Activated naive CD8-positive, alpha-beta T cell (primary cell): ENCODE measurements at regions not wholly inside any gene's neighbourhood (a gene's known extent, or its start where the extent isn't known, plus 50 kb on each side); places are given as distances from the start of the nearest gene placed in this dataset.
"Not testable (repeated sequence)": the region's sequence is repeated elsewhere in the genome, so short reads cannot be mapped to it uniquely, and the experiment has no call there.

ENCODE experiments used
- H3K27ac Mint-ChIP-seq: one replicate; pipeline ENCODE4 v1.8.0; 2021; ENCODE audit warnings: mixed read lengths
- H3K27me3 Mint-ChIP-seq: one replicate; pipeline ENCODE4 v1.8.0; 2021; ENCODE audit warnings: mixed read lengths
- H3K36me3 Mint-ChIP-seq: one replicate; pipeline ENCODE4 v1.8.0; 2021; ENCODE audit warnings: mixed read lengths
- H3K4me1 Mint-ChIP-seq: one replicate; pipeline ENCODE4 v1.8.0; 2021; ENCODE audit warnings: low read depth, mixed read lengths
- H3K4me3 Mint-ChIP-seq: one replicate; pipeline ENCODE4 v1.8.0; 2021; ENCODE audit warnings: mild to moderate bottlenecking, mixed read lengths
- H3K9me3 Mint-ChIP-seq: one replicate; pipeline ENCODE4 v1.8.0; 2021; ENCODE audit warnings: low read depth, mixed read lengths

DNA sequence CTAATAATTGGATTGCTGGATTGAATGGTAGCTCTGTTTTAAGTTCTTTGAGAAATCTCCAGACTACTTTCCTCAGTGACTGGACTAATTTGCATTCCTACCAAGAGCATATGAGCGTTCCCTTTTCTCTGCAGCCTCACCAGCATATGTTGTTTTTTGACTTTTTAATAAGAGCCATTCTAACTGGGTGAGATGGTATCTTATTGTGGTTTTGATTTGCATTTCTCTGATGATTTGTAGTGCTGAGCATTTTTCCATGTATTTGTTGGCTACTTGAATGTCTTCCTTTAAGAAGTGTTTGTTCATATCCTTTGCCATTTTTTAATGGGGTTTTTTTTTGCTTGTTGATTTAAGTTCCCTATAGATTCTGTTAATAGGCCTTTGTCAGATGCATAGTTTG, 94.7 kb upstream of the AHI1 start:
- H3K27ac Mint-ChIP-seq, result no peak overlapping the region
- H3K36me3 Mint-ChIP-seq, result peaks cover 4% of the 10 kb centered on the region
- H3K4me3 Mint-ChIP-seq, result no peak overlapping the region
- H3K27me3 Mint-ChIP-seq, result no peaks in the 10 kb centered on the region
- H3K4me1 Mint-ChIP-seq, result no peaks in the 10 kb centered on the region
- H3K9me3 Mint-ChIP-seq, result peaks cover 4% of the 10 kb centered on the region

DNA sequence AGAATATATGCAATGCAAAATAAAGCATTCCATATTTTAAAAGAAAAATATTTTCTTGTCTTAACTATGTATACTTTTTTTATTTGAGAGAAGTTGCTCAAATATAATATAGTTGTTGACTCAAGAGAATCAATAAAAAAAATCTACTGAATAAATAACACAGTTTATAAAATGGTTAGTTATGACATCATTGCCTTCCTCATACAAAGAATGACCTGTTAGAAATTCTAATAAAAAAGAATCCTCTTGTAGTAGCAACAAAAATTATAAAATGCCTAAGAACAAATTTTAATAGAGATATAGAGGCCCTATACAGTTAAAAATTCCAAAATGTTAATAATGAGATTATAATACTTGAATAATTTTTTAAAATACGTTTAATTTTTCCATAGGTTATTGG, 96.5 kb upstream of the AHI1 start:
- no peaks in the 10 kb centered on the region for H3K27me3 Mint-ChIP-seq
- H3K36me3 Mint-ChIP-seq, result peaks cover 2% of the 10 kb centered on the region
- no peak overlapping the region for H3K4me3 Mint-ChIP-seq
- no peaks in the 10 kb centered on the region for H3K4me1 Mint-ChIP-seq
- H3K27ac Mint-ChIP-seq, result no peak overlapping the region
- H3K9me3 Mint-ChIP-seq, result peaks cover 18% of the 10 kb centered on the region

DNA sequence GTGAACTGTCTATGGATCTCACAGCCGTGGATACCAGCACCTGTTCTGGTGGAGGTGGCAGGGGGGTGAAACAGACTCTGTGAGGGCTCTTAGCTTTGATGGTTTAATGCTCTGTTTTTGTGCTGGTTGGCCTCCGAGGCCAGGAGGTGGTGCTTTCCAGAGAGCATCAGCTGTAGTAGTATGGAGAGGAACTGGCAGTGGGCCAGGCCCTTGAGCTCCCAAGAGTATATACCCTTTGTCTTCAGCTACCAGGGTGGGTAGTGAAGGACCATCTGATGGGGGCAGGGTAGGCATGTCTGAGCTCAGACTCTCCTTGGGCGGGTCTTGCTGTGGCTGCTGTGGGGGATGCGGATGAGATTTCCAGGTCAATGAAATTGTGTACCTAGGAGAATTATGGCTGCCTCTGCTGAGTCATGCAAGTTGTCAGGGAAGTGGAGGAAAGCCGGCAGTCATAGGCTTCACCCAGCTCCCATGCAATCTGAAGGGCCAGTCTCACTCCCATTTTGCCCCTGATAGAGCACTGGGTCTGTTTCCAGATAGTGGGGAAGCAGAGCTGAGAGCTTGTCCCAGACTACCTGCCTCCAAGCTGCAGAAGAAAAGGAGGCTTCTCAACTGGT, 102.7 kb upstream of the AHI1 start:
- no peaks in the 10 kb centered on the region for H3K27me3 Mint-ChIP-seq
- no peak overlapping the region for H3K27ac Mint-ChIP-seq
- peaks cover 23% of the 10 kb centered on the region for H3K9me3 Mint-ChIP-seq
- no peaks in the 10 kb centered on the region for H3K4me1 Mint-ChIP-seq
- H3K36me3 Mint-ChIP-seq, result peaks cover 2% of the 10 kb centered on the region
- H3K4me3 Mint-ChIP-seq, result no peak overlapping the region

DNA sequence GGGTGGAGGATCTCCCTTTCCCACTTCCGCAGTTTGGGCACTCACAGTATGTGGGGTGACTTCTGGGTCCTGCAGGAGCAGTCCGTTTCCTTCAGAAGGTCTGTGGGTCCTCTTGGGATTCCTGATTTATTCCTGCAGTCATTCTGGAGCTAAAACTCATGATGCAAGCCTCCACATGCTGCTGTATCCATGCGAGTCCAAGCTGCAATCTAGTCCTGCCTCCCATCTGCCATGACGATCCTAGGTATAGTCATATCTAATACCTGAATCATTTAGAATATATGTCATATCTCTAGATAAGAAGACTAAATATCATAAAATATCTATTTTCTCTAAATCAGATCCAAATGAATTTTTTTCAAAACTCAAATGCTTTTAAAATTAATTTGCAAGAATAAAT, 103.4 kb upstream of the AHI1 start:
- H3K27me3 Mint-ChIP-seq, result no peaks in the 10 kb centered on the region
- H3K36me3 Mint-ChIP-seq, result peaks cover 2% of the 10 kb centered on the region
- peaks cover 23% of the 10 kb centered on the region for H3K9me3 Mint-ChIP-seq
- H3K4me3 Mint-ChIP-seq, result no peak overlapping the region
- peaks cover 3% of the 10 kb centered on the region for H3K4me1 Mint-ChIP-seq
- H3K27ac Mint-ChIP-seq, result no peak overlapping the region

DNA sequence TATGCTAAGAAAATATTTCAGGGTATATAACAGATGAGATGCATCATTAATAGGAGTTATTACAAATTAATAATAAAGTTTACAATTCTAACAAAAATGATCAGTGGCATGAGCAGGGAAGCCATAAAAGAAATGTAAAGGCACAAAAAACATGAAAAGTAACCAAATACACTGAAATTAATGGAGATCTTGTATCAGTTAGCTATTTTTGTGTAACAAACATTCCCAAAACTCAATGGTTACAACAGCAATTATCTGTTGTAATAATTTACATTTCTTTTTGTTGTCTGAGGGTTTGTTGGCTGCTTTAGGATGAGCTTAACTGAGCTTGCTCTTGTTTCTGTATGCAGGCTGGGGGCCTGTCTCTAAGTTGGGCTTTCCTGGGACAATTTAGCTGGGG, 104.3 kb upstream of the AHI1 start:
- Mint-ChIP-seq H3K9me3 (peaks cover 23% of the 10 kb centered on the region), H3K4me1 (peaks cover 6% of the 10 kb centered on the region), H3K27ac (no peak overlapping the region), H3K36me3 (peaks cover 2% of the 10 kb centered on the region), H3K27me3 (no peaks in the 10 kb centered on the region), H3K4me3 (no peak overlapping the region)

DNA sequence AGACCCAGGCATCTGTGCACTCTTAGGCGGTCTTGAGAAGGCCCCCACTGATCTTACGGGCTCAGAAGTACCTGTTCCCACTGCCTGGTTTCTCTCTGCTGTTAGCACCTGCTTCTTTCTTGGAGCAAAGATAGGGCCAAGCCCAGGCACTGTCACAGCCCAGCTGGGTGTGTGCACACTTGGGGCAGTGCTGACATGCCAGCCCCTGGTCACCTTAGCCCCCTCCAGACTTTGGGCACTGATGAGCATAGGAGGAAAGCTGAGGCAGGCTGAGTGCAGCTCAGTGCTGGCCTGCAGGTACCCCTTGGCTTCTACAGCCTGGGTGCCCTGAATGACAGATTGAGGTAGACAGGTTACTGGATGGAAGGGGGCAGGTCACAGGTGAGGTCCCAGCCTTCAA, 105.7 kb upstream of the AHI1 start:
- H3K4me3 Mint-ChIP-seq, result no peak overlapping the region
- peaks cover 6% of the 10 kb centered on the region for H3K4me1 Mint-ChIP-seq
- peaks cover 16% of the 10 kb centered on the region for H3K9me3 Mint-ChIP-seq
- no peaks in the 10 kb centered on the region for H3K27me3 Mint-ChIP-seq
- H3K27ac Mint-ChIP-seq, result no peak overlapping the region
- peaks cover 2% of the 10 kb centered on the region for H3K36me3 Mint-ChIP-seq

DNA sequence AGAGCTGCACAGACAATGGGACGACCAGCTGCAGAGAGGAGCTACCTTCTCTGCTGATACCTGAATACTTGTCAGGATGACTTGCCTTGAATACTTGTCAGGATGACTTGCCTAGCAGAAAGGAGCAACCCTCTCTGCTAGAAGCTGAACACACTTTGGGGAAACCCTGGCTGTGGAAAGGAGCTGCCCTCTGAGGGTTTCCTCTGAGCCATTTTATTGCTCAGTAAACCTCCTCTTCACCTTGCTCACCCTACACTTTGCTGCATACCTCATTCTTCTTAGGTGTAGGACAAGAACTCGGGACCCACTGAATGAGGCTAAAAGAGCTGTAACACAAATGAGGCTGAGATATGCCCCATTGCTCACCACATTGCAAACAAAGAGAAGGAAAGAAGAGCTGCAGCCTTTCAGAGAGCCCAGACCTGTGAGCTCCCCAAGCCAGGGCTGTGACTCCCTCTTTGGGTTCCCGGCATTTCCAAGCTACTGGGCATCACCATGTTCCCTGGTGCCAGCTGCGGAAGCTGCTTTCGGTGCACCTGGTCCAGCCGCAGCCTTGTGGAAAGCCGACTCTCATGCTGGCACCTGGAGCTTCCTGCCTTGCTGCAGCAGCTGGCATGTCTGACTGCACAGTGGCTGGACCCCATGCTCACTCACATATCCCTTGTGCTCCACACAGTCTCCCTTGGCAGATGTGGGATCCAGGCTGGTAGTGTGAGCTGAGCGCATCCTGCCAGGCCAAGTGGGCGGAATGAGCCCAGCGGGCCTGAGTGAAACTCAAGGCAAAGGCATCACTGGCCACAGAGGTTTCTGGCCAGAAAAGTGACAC, 106.7 kb upstream of the AHI1 start:
- Mint-ChIP-seq H3K4me3 (no peak overlapping the region), H3K9me3 (peaks cover 8% of the 10 kb centered on the region), H3K4me1 (peaks cover 6% of the 10 kb centered on the region), H3K36me3 (peaks cover 2% of the 10 kb centered on the region), H3K27me3 (no peaks in the 10 kb centered on the region), H3K27ac (no peak overlapping the region)

DNA sequence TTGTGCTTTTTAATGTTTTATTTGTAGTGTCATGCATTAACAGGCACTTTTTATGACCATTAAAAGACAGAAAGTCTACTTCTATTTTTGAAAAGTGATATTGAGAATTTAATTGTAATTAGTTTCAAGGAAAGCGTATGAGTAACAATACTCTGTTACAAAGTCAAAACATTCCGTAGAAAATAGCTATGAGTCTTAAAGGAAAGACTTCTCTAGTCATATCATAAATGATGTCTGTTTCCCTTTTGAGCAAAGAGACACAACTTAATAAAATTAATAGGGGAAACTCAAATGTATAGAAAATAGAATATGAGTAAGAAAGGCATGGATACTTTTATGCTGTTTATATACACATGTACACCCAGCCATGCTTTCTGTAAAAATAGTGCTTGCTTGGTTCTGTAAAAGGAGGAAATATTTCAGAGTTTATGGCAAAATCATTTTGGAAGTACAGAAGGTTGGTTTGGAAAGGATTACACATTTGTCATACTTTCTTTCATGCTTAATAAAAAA, 107.8 kb upstream of the AHI1 start:
- no peak overlapping the region for H3K4me3 Mint-ChIP-seq
- H3K9me3 Mint-ChIP-seq, result peaks cover 4% of the 10 kb centered on the region
- H3K27ac Mint-ChIP-seq, result peak overlapping the region; percentile 86
- no peaks in the 10 kb centered on the region for H3K36me3 Mint-ChIP-seq
- H3K27me3 Mint-ChIP-seq, result no peaks in the 10 kb centered on the region
- peaks cover 6% of the 10 kb centered on the region for H3K4me1 Mint-ChIP-seq

DNA sequence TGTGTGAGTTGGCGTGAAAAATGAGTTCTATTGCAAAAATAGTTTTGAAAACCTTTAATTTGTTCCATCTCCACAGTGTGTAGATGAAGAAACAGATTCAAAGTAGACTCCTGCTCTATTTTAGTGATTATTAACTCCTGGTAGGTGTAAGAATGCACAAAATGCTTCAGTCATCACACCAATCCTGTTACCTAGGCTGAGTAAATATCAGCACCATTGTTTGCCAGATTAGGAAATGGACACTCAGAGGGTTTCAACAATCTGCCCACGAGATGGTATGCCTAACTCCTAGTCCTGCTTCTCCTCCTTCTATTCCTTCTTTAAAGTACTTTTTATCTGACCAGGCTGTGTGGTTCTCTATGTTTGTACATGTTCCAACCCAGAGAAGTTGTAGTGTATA, 108.9 kb upstream of the AHI1 start:
- Mint-ChIP-seq H3K27ac (peak overlapping the region; percentile 86), H3K4me1 (peaks cover 6% of the 10 kb centered on the region), H3K36me3 (no peaks in the 10 kb centered on the region), H3K27me3 (no peaks in the 10 kb centered on the region), H3K9me3 (peaks cover 4% of the 10 kb centered on the region), H3K4me3 (no peak overlapping the region)

DNA sequence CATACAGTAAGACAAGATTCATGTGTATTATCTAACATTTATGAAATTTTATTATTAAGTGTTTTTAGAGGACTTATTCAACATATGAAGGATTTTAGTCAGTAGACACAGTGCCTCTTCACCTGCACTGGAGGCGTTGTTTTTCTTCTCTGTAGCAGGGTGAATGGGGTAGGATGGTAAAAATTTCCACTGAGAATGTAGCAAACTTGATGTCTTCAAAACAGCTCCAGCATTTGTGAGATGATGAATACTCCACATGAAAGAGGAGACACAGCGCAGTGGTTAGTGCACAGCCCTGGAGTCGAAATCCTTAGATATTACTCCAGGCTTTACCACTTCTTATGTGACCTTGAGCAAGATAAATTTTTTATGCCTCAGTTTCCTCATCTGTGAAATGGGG, 110.5 kb upstream of the AHI1 start:
- Mint-ChIP-seq H3K36me3 (no peaks in the 10 kb centered on the region), H3K4me3 (no peak overlapping the region), H3K4me1 (peaks cover 6% of the 10 kb centered on the region), H3K27ac (no peak overlapping the region), H3K27me3 (no peaks in the 10 kb centered on the region), H3K9me3 (no peaks in the 10 kb centered on the region)

DNA sequence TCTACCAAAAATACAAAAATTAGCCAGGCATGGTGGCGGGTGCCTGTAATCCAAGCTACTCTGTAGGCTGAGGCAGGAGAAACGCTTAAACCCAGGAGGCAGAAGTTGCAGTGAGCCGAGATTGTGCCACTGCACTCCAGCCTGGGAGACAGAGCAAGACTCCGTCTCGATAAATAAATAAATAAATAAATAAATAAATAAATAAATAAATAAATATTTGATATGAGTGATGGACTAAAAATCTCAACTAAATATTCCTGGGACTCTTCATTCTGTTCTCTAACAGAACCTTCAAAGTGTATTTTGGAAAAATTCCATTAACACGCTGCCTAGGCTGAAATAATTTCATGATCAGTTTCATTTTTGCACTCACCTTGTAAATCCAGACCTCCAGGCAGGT, 112.7 kb upstream of the AHI1 start:
- not testable (repeated sequence) for H3K27me3 Mint-ChIP-seq

DNA sequence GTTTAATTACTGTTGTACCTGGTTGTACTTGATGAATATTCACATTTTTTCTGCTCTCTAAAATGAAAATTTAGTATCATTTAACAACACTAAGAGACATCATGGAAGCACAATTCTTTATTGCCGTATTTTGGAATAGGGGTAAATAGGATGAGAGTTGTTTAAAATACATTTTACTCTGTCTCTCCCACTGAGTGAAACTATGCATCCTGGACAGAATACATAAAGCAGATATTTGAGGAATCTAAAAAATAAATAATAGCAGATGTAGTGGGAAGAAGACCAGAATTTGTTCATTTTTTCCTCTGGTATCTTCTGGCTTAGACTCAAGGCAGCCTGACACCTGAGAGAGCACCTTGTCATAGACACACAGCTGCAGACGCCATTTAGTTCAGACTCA, 119.1 kb upstream of the AHI1 start:
- H3K9me3 Mint-ChIP-seq, result no peaks in the 10 kb centered on the region
- peaks cover 1% of the 10 kb centered on the region for H3K27me3 Mint-ChIP-seq
- H3K36me3 Mint-ChIP-seq, result no peaks in the 10 kb centered on the region
- H3K4me3 Mint-ChIP-seq, result no peak overlapping the region
- no peak overlapping the region for H3K27ac Mint-ChIP-seq
- no peaks in the 10 kb centered on the region for H3K4me1 Mint-ChIP-seq

More for the DNA sequence above, 112.7 kb upstream of the AHI1 start:
- not testable (repeated sequence) for H3K4me1 Mint-ChIP-seq, H3K4me3 Mint-ChIP-seq, H3K27ac Mint-ChIP-seq, H3K9me3 Mint-ChIP-seq, H3K36me3 Mint-ChIP-seq

DNA sequence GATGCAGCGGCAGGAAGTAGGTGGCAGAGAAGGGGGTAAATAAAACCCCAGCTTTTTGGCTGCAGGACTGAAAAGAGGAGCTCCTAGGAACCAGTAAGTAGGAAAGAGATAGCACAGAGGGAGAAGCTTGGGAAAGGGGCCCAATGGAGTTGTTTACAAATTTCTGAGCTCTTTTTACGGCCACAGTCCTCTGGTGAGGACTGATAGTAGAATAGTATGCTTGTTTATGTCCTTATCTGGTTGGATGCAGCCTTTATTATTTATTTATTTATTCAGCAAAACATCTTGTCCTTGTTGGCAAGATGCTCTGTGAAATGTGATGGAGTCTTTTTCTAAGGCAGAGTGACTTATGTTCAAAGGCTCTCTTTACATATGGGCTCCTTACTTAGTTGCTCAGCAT, 119.7 kb upstream of the AHI1 start:
- H3K4me1 Mint-ChIP-seq, result no peaks in the 10 kb centered on the region
- H3K27ac Mint-ChIP-seq, result no peak overlapping the region
- H3K4me3 Mint-ChIP-seq, result no peak overlapping the region
- peaks cover 1% of the 10 kb centered on the region for H3K27me3 Mint-ChIP-seq
- H3K36me3 Mint-ChIP-seq, result no peaks in the 10 kb centered on the region
- H3K9me3 Mint-ChIP-seq, result no peaks in the 10 kb centered on the region

DNA sequence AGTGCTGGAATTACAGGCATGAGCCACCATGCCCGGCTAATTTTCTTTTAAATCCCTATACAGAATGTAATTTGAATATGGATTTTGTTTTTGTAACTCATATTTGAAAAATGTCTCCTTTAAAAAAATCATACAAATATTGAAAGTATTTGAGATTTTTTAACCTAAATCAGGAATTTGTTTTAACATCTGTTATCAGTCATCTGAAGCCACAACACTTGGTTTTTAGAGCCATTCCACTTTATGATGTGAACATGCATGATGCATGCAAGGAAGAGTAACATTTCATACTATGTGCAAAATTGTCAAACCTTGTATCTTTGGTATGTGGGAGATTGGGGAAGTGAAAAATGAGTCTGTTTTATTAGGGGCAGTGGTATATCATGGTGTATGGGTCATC, 124.5 kb upstream of the AHI1 start:
- Mint-ChIP-seq H3K27me3 (no peaks in the 10 kb centered on the region), H3K4me1 (peaks cover 27% of the 10 kb centered on the region), H3K27ac (peak overlapping the region; percentile 17), H3K36me3 (no peaks in the 10 kb centered on the region), H3K9me3 (no peaks in the 10 kb centered on the region), H3K4me3 (no peak overlapping the region)

DNA sequence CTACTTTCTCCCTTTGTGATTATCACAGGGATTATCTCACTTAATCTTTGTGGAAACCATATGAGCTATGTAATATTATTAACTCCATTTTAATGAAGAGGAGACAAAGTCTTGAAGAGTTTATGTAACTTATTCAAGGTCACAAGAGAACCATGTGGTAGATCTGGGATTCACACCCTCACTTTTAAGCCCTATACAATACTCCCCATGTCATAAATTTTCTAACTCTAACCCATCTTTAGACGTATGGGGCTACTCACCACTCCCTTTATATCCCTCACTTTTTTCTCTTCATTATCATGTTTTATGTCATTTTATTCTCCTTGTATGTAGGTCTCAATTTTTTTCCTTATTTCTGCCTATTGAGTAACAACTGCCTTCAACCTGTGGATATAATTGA, 126.4 kb upstream of the AHI1 start:
- Mint-ChIP-seq H3K4me3 (peak overlapping the region; percentile 44), H3K27me3 (no peaks in the 10 kb centered on the region), H3K27ac (peak overlapping the region; percentile 98), H3K36me3 (no peaks in the 10 kb centered on the region), H3K4me1 (peaks cover 27% of the 10 kb centered on the region), H3K9me3 (no peaks in the 10 kb centered on the region)
